Parathyroid adenoma (tissue), 2 donors: ENCODE measurements at regions not wholly inside any gene's neighbourhood (a gene's known extent, or its start where the extent isn't known, plus 50 kb on each side); places are given as distances from the start of the nearest gene placed in this dataset.

Experiments used
- H2AFZ ChIP-seq: fragments of 300-600 bp; sonication (generic); one replicate; pipeline ENCODE4 v1.7.0; 2017; ENCODE audit warnings: antibody characterized with exemption, mild to moderate bottlenecking
- H3K27ac ChIP-seq: fragments of 300-600 bp; sonication (generic); one replicate; pipeline ENCODE4 v1.7.0; 2017
- H3K27me3 ChIP-seq: fragments of 300-600 bp; sonication (generic); one replicate; pipeline ENCODE4 v1.7.0; 2017; ENCODE audit warnings: low read length; ENCODE audit not compliant: control insufficient read depth, insufficient read depth
- H3K36me3 ChIP-seq: fragments of 300-600 bp; sonication (generic); one replicate; pipeline ENCODE4 v1.7.0; 2017; ENCODE audit warnings: low read length; ENCODE audit not compliant: control insufficient read depth, insufficient read depth
- H3K4me1 ChIP-seq: fragments of 300-600 bp; sonication (generic); one replicate; pipeline ENCODE4 v1.7.0; 2017; ENCODE audit warnings: control low read depth
- H3K4me2 ChIP-seq: fragments of 300-600 bp; sonication (generic); one replicate; pipeline ENCODE4 v1.7.0; 2017; ENCODE audit warnings: low read length
- H3K4me3 ChIP-seq: fragments of 300-600 bp; sonication (generic); one replicate; pipeline ENCODE4 v1.7.0; 2017; ENCODE audit warnings: low read depth, low read length
- H3K79me2 ChIP-seq: fragments of 300-600 bp; sonication (generic); one replicate; pipeline ENCODE4 v1.7.0; 2017; ENCODE audit warnings: control low read depth
- H3K9ac ChIP-seq: fragments of 300-600 bp; sonication (generic); one replicate; pipeline ENCODE4 v1.7.0; 2017; ENCODE audit warnings: mild to moderate bottlenecking
- H3K9me3 ChIP-seq: fragments of 300-600 bp; sonication (generic); one replicate; pipeline ENCODE4 v1.7.0; 2017; ENCODE audit warnings: low read length; ENCODE audit not compliant: control insufficient read depth
- TF ChIP-seq, protein P1 (sequence below): fragments of 300-600 bp; sonication (generic); IDR thresholded peaks from one replicate; pipeline ENCODE4 v1.7.0; 2017; ENCODE audit warnings: antibody characterized with exemption, mild to moderate bottlenecking
- donor health status: primary hyperparathyroidism.

DNA sequence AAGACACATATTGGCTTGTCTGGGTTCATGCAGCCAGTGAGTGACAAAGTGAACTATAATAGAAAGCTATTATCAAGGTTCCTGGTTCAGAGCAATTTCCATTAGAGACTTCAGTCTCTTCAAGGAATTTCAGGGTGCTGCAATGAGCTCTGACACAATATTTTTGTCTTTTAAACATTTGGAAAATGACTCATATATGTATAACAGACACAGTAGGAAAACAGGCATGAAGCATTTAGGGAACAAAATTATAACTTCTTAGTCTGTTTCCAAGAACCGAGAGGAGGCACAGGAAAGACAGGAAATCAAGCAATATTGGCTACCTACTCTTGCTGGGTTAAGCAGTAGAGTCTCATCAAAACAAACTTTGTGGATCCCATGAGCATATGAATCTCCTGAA lies 170.4 kb downstream of the PTPRC start:
- Histone ChIP-seq H3K4me1 (no peaks in the 10 kb centered on the region), H3K9ac (no peak overlapping the region), H3K36me3 (no peaks in the 10 kb centered on the region), H3K27ac (no peak overlapping the region), H3K9me3 (no peaks in the 10 kb centered on the region), H3K4me2 (no peak overlapping the region), H3K79me2 (no peaks in the 10 kb centered on the region), H2AFZ (no peak overlapping the region), H3K4me3 (no peak overlapping the region), H3K27me3 (no peaks in the 10 kb centered on the region)
- TF ChIP-seq, protein P1, sequence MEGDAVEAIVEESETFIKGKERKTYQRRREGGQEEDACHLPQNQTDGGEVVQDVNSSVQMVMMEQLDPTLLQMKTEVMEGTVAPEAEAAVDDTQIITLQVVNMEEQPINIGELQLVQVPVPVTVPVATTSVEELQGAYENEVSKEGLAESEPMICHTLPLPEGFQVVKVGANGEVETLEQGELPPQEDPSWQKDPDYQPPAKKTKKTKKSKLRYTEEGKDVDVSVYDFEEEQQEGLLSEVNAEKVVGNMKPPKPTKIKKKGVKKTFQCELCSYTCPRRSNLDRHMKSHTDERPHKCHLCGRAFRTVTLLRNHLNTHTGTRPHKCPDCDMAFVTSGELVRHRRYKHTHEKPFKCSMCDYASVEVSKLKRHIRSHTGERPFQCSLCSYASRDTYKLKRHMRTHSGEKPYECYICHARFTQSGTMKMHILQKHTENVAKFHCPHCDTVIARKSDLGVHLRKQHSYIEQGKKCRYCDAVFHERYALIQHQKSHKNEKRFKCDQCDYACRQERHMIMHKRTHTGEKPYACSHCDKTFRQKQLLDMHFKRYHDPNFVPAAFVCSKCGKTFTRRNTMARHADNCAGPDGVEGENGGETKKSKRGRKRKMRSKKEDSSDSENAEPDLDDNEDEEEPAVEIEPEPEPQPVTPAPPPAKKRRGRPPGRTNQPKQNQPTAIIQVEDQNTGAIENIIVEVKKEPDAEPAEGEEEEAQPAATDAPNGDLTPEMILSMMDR: no peak

DNA sequence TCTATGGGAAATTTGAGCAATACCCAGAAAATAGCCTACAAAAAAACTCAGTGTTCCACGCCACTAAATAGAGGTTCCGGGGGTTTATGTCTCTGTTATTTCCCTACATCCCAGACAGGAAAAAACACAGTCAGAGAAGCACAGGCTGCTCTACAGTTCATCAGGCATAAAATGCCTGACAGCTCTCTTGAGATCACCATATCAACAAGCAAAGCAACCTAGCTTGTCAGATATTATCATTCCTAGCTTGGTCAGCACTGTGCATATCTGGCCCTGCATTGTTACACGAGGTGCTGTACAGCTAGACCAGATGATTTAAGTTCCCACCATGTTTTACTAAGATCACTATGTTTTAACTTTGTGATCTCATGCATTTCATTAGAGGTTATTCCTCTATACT lies 172.6 kb downstream of the PTPRC start:
- Histone ChIP-seq H3K27me3 (no peaks in the 10 kb centered on the region), H3K9ac (no peak overlapping the region)
- TF ChIP-seq, protein P1: no peak

DNA sequence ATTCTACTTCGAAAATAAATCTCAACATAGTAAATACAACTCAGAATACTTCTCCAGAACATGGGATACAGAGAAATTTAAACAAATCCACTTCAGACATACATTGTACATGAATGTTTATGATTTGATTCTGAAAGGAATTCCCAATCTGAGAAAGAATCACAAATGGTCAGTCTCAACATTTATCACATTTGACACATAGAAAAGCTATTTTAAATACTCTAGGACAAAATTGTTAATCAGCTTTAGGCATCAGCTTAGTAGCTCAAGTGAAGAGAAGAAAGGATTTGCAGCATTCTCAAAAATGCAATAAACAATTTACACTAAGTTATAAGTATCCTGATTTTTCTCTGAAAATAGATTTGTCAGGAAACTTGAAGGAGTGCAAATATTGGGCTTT lies 184.8 kb downstream of the PTPRC start:
- Histone ChIP-seq H3K9me3 (no peaks in the 10 kb centered on the region), H3K79me2 (no peaks in the 10 kb centered on the region), H3K36me3 (no peaks in the 10 kb centered on the region), H3K4me2 (no peak overlapping the region), H3K9ac (no peak overlapping the region), H3K4me1 (no peaks in the 10 kb centered on the region), H3K27ac (no peak overlapping the region), H3K27me3 (no peaks in the 10 kb centered on the region), H2AFZ (no peak overlapping the region), H3K4me3 (no peak overlapping the region)
- TF ChIP-seq, protein P1: no peak

More for the DNA sequence above, 172.6 kb downstream of the PTPRC start:
- no peak overlapping the region for H3K4me2 ChIP-seq
- no peaks in the 10 kb centered on the region for H3K79me2 ChIP-seq
- H3K36me3 ChIP-seq: no peaks in the 10 kb centered on the region
- H3K27ac ChIP-seq: no peak overlapping the region
- H3K9me3 ChIP-seq: no peaks in the 10 kb centered on the region
- no peak overlapping the region for H3K4me3 ChIP-seq
- no peak overlapping the region for H2AFZ ChIP-seq
- H3K4me1 ChIP-seq: no peaks in the 10 kb centered on the region

DNA sequence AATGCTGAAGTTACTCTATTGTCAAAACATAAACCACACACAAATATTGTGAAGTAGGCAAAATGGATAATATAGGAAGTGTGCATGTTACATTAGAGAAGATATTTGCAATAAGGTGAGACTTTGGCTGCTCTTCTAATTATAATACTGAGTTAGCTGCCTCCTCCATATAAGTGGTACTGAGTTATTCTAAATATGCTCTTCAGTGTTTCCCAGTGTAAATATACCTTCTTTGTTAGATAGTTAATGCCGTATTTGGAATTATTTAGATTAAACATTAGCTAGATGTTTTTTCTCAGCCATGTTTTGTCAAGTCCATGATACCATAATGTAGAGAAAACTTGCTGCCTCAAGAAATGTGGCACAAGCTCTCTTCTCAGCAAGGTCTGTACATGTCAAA lies 186.4 kb downstream of the PTPRC start:
- H3K9ac ChIP-seq: no peak overlapping the region
- H3K4me3 ChIP-seq: no peak overlapping the region
- H3K36me3 ChIP-seq: no peaks in the 10 kb centered on the region
- no peaks in the 10 kb centered on the region for H3K9me3 ChIP-seq
- TF ChIP-seq, protein P1: no peak
- H3K79me2 ChIP-seq: no peaks in the 10 kb centered on the region
- H2AFZ ChIP-seq: no peak overlapping the region
- H3K27me3 ChIP-seq: no peaks in the 10 kb centered on the region
- H3K4me1 ChIP-seq: no peaks in the 10 kb centered on the region
- no peak overlapping the region for H3K27ac ChIP-seq
- H3K4me2 ChIP-seq: no peak overlapping the region

DNA sequence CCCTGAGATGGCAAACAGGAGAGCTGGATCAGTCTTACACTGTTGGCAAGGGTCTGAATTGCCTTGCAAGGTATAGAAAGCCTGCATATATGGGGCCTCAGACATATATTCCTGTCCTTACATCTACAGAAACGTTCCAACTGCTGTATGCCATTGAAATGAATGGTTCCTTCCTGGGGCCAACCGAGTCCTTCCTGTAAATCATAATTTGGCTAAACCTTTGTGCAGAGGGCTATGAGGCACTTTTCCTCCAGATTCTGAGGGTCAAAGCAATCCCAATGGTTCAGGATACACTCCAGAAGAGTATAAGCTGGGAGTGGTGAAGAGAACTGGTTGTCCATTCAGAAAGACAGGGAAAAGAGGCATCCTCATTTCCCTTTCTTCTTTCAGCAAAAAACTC lies 190.5 kb downstream of the PTPRC start:
- Histone ChIP-seq H3K4me1 (no peaks in the 10 kb centered on the region), H3K27me3 (no peaks in the 10 kb centered on the region), H3K4me3 (no peak overlapping the region), H3K9ac (no peak overlapping the region), H3K9me3 (no peaks in the 10 kb centered on the region), H2AFZ (no peak overlapping the region), H3K79me2 (no peaks in the 10 kb centered on the region), H3K27ac (no peak overlapping the region), H3K36me3 (no peaks in the 10 kb centered on the region), H3K4me2 (no peak overlapping the region)
- TF ChIP-seq, protein P1: no peak
